ENCODE measurements at regions not wholly inside any gene's neighbourhood (a gene's known extent, or its start where the extent isn't known, plus 50 kb on each side); places are given as distances from the start of the nearest gene placed in this dataset.
"Not testable (repeated sequence)": the region's sequence is repeated elsewhere in the genome, so short reads cannot be mapped to it uniquely, and the experiment has no call there.

DNA sequence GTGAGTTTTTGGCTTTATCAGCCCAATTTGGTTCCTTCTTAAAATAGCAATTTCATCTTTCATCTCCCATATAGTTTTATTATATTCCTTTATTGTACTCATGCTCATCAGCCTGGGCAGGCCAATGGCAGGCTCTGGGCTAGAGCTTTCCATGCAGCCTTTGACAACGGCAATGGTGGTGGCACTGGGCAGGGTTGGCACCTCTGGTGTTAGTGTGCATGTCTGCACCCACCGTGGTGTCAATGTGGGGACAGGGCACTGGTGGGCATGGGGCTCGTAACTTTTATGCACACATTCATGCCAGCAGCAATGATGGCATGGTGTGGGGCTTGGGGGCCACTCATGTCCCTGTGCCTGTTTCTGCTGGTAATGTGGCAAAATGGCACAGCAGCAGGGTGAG lies 1305.4 kb downstream of the DSC3 start (continued):
- TF ChIP-seq ZNF132 (tag by site-specific recombination; IDR thresholded peaks at IDR 0.05; ENCODE audit: borderline replicate concordance) (no peak), ZBTB8A (tag by site-specific recombination; IDR thresholded peaks at IDR 0.05) (no peak)

DNA sequence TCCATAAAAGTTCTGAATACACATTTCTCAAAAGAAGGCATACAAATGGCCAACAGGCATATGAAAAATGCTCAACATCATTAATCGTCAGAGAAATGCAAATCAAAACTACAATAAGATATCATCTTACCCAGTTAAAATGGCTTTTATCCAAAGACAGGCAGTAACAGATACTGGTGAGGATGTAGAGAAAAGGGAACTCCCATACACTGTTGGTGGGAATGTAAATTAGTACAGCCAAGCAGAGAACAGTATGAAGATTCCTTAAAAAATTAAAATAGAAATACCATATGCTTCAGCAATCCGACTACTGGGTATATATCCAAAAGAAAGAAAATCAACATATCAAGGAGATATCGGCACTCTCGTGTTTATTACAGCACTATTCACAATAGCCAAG lies 1312.5 kb downstream of the DSC3 start:
- Histone ChIP-seq H3K36me3 (ENCODE audit: control insufficient read depth in 2 of 2, insufficient read depth in 1 of 2, low read length in 2 of 2) (no peaks in the 10 kb centered on the region), H3K4me3 (ENCODE audit: low read depth, low read length) (no peak overlapping the region), H3K9me3 (ENCODE audit: control insufficient read depth, insufficient read depth, low read depth, low read length) (no peaks in the 10 kb centered on the region), H3K4me1 (ENCODE audit: control insufficient read depth, insufficient read depth, low read length) (no peaks in the 10 kb centered on the region), H3K27ac (ENCODE audit: extremely low read depth, low read depth, low read length) (no peak overlapping the region)
- TF ChIP-seq ZNF530 (tag by site-specific recombination; IDR thresholded peaks at IDR 0.05; ENCODE audit: low read depth) (no peak), ZNF404 (tag by site-specific recombination; IDR thresholded peaks at IDR 0.05) (no peak)
- ChIA-PET CTCF (no interaction called here), POLR2A (no interaction called here)

DNA sequence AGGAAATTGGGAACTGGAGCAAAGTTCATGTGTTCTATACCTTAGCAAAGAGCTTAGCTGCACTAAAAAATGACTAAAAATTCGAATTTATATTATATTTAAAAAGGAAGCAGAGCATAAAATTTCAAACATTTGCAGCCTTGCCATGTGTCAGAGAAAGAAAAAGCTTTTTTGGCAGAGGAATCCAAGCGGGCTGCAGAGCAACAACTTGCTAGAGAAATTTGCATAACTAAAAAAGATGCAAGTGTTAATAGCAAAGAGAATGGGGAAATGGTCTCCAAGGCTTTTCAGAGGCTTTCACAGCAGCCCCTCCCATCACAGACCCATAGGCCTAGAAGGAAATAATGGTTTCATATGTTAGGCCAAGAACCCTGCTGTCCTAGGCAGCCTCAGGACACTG lies 1315.9 kb downstream of the DSC3 start:
- Histone ChIP-seq H3K4me3 (ENCODE audit: low read depth, low read length) (no peak overlapping the region), H3K27ac (ENCODE audit: extremely low read depth, low read depth, low read length) (no peak overlapping the region), H3K36me3 (ENCODE audit: control insufficient read depth in 2 of 2, insufficient read depth in 1 of 2, low read length in 2 of 2) (no peaks in the 10 kb centered on the region), H3K9me3 (ENCODE audit: control insufficient read depth, insufficient read depth, low read depth, low read length) (no peaks in the 10 kb centered on the region), H3K4me1 (ENCODE audit: control insufficient read depth, insufficient read depth, low read length) (no peaks in the 10 kb centered on the region)
- POLR2A ChIA-PET = no interaction called here
- TF ChIP-seq ZNF777 (tag by site-specific recombination; IDR thresholded peaks at IDR 0.05; ENCODE audit: borderline replicate concordance) = no peak
- no peak for TF ChIP-seq GLI4 (tag by site-specific recombination; IDR thresholded peaks at IDR 0.05)
- TF ChIP-seq ZNF341 (tag by site-specific recombination; IDR thresholded peaks at IDR 0.05; ENCODE audit: low read depth) = no peak
- TF ChIP-seq ZNF776 (tag by site-specific recombination; IDR thresholded peaks at IDR 0.05; ENCODE audit: borderline replicate concordance) = no peak
- CTCF ChIA-PET = no interaction called here

DNA sequence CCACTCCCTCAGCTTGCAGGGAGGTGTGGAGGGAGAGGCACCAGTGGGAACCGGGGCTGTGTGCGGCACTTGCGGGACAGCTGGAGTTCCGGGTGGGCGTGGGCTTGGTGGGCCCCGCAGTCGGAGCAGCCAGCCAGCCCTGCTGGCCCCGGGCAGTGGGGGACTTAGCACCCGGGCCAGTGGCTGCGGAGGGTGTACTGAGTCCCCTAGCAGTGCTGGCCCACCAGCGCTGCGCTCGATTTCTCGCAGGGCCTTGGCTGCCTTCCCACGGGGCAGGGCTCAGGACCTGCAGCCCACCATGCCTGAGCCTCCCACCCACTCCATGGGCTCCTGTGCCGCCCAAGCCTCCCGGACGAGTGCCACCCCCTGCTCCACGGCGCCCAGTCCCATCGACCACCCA lies 1319.1 kb downstream of the DSC3 start:
- POLR2A ChIA-PET; H3K4me3 ChIP-seq (ENCODE audit: low read depth, low read length); H3K27ac ChIP-seq (ENCODE audit: extremely low read depth, low read depth, low read length); CTCF ChIA-PET; H3K4me1 ChIP-seq (ENCODE audit: control insufficient read depth, insufficient read depth, low read length); H3K36me3 ChIP-seq (ENCODE audit: control insufficient read depth in 2 of 2, insufficient read depth in 1 of 2, low read length in 2 of 2); H3K9me3 ChIP-seq (ENCODE audit: control insufficient read depth, insufficient read depth, low read depth, low read length): not testable (repeated sequence)

DNA sequence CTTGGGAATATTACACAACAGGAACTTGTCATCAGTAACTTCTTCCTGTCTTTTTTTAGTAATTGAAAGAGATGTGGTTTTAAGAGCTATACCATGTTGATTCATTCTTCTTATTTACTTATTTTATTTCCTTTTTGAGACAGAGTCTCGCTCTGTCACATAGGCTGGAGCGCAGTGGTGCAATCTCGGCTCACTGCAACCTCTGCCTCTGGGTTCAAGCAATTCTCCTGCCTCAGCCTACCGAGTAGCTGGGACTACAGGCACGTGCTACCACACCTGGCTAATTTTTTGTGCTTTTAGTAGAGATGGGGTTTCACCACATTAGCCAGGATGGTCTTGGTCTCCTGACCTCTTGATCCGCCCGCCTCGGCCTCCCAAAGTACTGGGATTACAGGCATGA lies 1326.6 kb downstream of the DSC3 start:
- CTCF ChIA-PET; H3K36me3 ChIP-seq (ENCODE audit: control insufficient read depth in 2 of 2, insufficient read depth in 1 of 2, low read length in 2 of 2); POLR2A ChIA-PET; H3K4me1 ChIP-seq (ENCODE audit: control insufficient read depth, insufficient read depth, low read length); H3K4me3 ChIP-seq (ENCODE audit: low read depth, low read length); H3K27ac ChIP-seq (ENCODE audit: extremely low read depth, low read depth, low read length); H3K9me3 ChIP-seq (ENCODE audit: control insufficient read depth, insufficient read depth, low read depth, low read length): not testable (repeated sequence)

DNA sequence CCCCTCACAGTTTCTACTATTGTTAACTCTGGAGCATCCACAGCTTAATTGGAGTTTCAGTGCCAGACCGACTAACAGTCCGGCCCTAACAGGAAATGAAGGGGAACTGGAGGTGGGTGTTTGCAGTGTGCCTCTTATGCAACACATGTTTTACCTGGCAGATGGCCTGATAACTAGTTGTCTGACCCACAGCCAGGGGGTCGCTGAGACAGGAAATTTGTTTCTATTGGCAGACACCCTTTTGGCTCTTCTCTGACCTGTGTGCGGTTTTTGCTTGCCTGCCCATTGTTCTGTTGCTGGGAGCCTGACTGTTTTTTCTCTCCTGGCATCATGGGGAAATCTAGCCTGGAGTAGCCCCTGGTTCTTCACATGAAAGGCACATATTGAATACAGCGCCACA lies 1329.8 kb downstream of the DSC3 start:
- no peaks in the 10 kb centered on the region for H3K4me1 ChIP-seq (ENCODE audit: control insufficient read depth, insufficient read depth, low read length)
- ChIA-PET CTCF (no interaction called here), POLR2A (no interaction called here)
- H3K9me3 ChIP-seq (ENCODE audit: control insufficient read depth, insufficient read depth, low read depth, low read length) = no peaks in the 10 kb centered on the region
- H3K36me3 ChIP-seq (ENCODE audit: control insufficient read depth in 2 of 2, insufficient read depth in 1 of 2, low read length in 2 of 2) = no peaks in the 10 kb centered on the region
- TF ChIP-seq ZNF239 (tag by site-specific recombination; IDR thresholded peaks at IDR 0.05) (no peak), ZNF530 (tag by site-specific recombination; IDR thresholded peaks at IDR 0.05; ENCODE audit: low read depth) (no peak), TRIM28 (IDR thresholded peaks at IDR 0.05; ENCODE audit: borderline replicate concordance, low read length) (no peak), GLIS1 (tag by site-specific recombination; IDR thresholded peaks at IDR 0.05) (no peak), ZNF558 (tag by site-specific recombination; IDR thresholded peaks at IDR 0.05) (no peak)
- TF ChIP-seq, protein P1, sequence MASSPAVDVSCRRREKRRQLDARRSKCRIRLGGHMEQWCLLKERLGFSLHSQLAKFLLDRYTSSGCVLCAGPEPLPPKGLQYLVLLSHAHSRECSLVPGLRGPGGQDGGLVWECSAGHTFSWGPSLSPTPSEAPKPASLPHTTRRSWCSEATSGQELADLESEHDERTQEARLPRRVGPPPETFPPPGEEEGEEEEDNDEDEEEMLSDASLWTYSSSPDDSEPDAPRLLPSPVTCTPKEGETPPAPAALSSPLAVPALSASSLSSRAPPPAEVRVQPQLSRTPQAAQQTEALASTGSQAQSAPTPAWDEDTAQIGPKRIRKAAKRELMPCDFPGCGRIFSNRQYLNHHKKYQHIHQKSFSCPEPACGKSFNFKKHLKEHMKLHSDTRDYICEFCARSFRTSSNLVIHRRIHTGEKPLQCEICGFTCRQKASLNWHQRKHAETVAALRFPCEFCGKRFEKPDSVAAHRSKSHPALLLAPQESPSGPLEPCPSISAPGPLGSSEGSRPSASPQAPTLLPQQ (tag by site-specific recombination; IDR thresholded peaks at IDR 0.05) = no peak
- H3K4me3 ChIP-seq (ENCODE audit: low read depth, low read length) = no peak overlapping the region
- no peak overlapping the region for H3K27ac ChIP-seq (ENCODE audit: extremely low read depth, low read depth, low read length)
